GM12874 (cell line): ENCODE measurements at regions not wholly inside any gene's neighbourhood (a gene's known extent, or its start where the extent isn't known, plus 50 kb on each side); places are given as distances from the start of the nearest gene placed in this dataset.

Experiments used
- TF ChIP-seq, protein P1 (sequence below): IDR thresholded peaks from 2 replicates; pipeline ENCODE4 v1.5.1; 2011; ENCODE audit warnings: low read depth, mild to moderate bottlenecking, control low read depth, low read length, moderate library complexity; ENCODE audit not compliant: insufficient read depth

DNA sequence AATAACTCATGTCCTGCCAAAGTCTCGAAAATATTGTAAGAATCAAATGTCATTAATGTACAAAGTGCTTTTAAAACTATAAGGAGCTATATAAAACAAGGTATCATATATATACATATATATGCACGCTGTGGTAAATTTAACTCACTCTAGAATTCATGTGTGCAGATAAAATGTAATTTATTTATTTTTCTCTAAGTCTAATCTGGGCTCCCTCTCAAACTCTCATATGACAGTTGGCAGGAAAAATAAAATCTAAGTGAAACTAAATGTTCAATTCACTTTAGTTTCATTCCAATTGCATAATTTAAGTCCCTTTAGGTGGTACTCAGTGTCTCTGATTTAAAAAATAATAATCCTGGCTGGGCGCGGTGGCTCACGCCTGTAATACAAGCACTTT lies 372.0 kb upstream of the DAB1 start:
- TF ChIP-seq, protein P1, sequence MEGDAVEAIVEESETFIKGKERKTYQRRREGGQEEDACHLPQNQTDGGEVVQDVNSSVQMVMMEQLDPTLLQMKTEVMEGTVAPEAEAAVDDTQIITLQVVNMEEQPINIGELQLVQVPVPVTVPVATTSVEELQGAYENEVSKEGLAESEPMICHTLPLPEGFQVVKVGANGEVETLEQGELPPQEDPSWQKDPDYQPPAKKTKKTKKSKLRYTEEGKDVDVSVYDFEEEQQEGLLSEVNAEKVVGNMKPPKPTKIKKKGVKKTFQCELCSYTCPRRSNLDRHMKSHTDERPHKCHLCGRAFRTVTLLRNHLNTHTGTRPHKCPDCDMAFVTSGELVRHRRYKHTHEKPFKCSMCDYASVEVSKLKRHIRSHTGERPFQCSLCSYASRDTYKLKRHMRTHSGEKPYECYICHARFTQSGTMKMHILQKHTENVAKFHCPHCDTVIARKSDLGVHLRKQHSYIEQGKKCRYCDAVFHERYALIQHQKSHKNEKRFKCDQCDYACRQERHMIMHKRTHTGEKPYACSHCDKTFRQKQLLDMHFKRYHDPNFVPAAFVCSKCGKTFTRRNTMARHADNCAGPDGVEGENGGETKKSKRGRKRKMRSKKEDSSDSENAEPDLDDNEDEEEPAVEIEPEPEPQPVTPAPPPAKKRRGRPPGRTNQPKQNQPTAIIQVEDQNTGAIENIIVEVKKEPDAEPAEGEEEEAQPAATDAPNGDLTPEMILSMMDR: no peak

- TF ChIP-seq, protein P1: no peak
Measured at GRCh38 chr1:57794078-57794477, 370.2 kb upstream of the DAB1 start.

DNA sequence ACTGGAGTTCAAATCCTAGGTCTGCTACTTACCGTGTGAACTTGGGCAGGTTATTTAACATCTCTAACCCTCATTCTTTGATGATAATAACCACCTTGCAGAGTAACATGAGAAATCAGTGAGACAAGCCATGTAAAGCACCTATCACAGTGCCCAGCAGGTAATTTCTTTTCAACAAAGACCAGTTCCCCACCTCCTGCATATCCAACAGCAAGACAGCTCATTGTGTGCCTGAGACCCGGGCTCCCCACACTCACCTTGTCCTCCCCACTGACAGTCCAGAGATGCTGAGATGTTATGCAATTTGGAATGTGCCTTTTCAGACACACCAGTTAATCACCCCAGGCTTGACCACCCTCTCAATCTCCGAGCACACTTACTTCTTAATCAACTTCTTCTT lies 367.6 kb upstream of the DAB1 start:
- TF ChIP-seq, protein P1: no peak

DNA sequence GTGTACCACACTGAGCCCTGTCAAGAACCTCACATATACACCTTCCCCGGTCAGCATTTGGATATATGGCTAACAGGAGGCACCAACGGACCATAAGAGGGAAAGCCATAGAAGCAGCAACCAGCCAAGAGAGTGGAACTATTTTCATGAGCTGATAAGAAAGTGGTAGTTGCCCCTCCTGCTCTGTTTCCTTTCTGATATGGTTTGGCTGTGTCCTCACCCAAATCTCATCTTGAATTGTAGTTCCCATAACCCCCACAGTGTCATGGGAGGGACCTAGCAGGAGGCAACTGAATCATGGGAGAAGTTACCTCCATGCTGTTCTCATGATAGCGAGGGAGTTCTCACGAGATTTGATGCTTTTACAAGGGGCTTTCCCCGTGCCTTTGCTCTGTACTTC lies 366.1 kb upstream of the DAB1 start:
- TF ChIP-seq, protein P1: no peak

GRCh38 chr1:57788313-57788712 lies 364.5 kb upstream of the DAB1 start:
- TF ChIP-seq, protein P1: no peak

DNA sequence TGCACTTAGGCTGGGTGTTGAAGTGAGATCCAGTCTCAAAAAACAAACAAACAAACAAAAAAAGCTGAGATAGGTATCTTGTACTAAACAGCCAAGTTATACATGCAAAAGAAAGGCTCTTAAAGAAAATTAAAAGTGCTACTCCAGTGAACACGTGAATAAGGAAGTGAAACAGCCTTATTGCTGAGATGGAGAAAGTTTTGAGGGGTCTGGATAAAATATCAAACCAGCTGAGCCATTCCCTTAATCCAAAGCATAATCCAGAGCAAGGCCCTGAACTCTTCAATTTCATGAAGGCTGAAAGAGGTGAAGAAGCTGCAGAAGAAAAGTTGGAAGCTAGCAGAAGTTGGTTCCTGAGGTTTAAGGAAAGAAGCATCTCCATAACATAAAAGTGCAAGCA lies 360.5 kb upstream of the DAB1 start:
- TF ChIP-seq, protein P1: no peak

DNA sequence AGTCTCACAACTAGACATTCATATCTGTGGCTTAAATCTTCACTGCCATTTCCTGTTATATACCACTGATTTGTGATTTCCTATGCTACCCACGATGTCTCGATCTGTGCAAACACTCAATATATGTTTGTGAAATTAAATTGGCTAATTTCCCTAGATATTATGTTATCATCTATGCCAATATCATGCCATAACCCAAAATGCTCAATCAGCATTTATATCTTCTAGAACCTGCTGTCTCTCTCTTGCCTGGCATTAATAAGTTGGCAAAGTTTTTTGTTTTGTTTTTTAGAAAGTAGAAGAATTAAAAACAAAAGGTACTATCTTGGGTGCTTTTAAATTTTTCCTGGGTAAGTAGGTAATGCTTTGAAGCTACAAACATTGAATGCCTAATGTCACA lies 358.5 kb upstream of the DAB1 start:
- TF ChIP-seq, protein P1: no peak
